Right renal pelvis (tissue), 4 donors: ENCODE measurements at regions not wholly inside any gene's neighbourhood (a gene's known extent, or its start where the extent isn't known, plus 50 kb on each side); places are given as distances from the start of the nearest gene placed in this dataset.
A peak's percentile ranks its signal among the peaks of the same experiment; 100 is the strongest.

Source experiments
- DNase-seq, 4 donors: peaks; one replicate each; pipeline ENCODE4 v3.0.0-alpha.2; 2013; ENCODE audit warnings: low read depth in 4 of 4, low spot score in 3 of 4, missing footprints in 1 of 4

- DNase-seq, result no peak
Measured at GRCh38 chr2:121001641-121002040, 266.0 kb downstream of the GLI2 start.

- DNase-seq, result no peak
Measured at GRCh38 chr2:121002597-121002996, 266.9 kb downstream of the GLI2 start.

GRCh38 chr2:121003391-121003790 lies 267.7 kb downstream of the GLI2 start:
- DNase-seq, result no peak

DNA sequence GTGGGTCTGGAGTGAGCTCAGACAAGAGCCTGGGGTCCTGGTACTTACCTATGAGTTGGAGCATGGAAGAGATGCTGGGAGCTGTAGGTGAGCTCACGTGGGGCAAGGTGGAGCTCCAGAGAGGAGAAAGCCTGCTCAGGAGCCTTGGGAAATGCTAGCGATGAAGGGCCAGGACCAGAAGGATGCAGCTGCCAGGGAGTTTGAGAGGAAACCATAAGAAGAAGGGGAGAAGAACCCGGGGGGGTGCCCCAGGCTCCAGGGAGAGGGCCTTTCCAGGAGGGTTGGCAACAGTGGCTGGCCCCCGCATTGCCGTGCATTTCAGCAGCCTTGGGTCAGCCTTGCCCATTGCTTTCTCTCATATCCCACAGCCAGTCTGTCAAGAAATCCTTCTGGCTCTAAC lies 268.7 kb downstream of the GLI2 start:
- DNase-seq, result no peak

DNA sequence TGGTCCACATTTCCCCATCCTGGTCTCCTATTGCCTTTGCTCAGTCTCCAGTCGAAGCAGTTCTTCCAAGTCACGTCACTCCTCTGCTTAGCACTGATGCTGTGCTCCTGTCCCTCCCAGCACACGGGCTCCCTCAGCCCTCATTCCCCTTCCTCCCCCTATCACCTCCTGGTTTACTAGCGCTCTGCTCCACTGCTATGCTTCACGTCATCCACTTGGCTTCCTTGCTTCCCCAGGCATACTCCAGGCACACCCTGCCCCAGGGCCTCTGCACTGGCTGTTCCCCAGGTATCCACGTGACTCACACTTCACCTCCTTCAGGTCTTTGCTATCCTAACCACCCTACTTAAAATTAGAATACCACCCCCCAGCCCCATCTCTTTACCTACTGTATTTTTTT lies 269.3 kb downstream of the GLI2 start:
- no peak for DNase-seq

GRCh38 chr2:121005453-121005852 lies 269.8 kb downstream of the GLI2 start:
- no peak for DNase-seq

DNA sequence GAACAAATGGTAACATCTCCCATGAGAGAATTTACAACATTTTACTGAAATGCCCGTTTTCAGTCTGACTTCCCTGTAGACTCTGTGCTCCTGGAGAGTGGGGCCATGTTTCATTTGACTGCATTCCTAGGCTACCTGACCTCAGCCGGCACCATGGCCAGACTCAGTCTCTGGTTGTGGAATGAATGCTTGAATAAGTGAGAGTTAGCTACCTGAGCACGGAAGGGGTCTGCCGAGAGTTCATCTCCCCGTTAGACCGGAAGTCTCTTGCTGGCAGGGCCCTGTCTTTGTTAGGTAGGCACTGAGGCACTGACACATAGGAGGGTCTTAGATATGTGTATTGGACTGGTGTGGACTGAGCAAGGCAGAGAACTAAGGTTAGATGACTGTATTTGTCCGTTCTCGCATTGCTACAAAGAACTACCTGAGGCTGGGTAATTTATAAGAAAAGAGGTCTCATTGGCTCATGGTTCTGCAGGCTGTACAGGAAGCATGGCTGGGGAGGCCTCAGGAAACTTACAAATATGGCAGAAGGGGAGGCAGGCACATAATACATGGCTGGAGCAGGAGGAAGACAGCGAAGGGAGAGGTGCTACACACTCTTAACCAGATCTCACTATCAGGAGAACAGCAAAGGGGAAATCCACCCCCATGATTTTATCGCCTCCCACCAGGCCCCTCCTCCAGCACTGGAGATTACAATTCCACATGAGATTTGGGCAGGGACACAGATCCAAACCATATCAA lies 271.2 kb downstream of the GLI2 start:
- DNase-seq, result no peak

DNA sequence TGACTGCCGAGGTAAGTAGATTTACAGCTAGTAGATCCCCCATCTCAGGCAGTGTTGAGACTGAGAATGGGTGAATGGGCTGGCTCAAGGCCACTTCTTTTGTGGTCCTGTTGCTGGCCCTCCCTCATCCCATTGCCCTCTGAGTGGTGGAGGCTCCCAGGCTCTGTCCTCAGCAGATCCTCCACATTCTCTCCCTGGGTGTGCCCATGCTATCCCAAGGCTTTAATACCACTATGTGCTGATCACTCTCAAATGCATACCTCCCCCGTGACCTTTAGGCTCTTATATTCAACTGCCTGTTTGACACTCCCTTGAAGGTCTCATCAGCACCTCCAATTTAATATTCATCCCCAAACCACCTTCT lies 271.8 kb downstream of the GLI2 start:
- DNase-seq, result no peak

- DNase-seq, result no peak
Measured at GRCh38 chr2:121008975-121009374, 273.3 kb downstream of the GLI2 start.

DNA sequence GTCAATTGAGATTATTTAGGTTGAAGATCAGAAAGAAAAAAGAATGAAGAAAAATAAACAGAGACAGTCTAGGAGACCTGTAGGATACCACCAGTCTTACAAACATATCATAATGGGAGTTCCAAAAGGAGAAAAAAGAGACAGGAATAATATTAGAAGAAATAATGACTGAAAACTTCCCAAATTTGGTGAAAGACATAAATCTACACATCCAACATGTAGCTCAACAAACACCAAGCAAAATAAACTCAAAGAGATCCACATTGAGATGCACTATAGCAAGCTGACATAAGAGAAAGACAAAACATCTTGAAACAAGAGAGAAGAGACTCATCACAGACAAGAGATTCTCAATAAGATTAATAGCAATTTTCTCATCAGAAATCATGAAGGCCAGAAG lies 274.0 kb downstream of the TFCP2L1 start:
- no peak for DNase-seq

DNA sequence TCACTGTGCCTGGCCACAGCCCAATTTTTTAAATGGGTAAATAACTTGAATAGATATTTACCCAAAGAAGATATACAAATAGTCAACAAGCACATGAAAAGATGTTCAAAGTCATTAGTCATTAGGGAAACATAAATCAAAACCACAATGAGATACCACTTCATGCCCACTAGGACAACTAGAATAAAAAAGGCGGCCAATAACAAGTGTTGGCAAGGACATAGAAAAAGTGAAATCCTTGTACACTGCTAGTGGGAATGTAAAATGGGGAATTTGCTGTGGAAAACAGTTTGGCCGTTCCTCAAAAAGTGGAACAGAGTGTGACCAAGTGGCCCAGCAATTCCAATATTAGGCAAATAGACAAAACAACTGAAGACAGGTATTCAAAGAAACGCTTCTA lies 270.1 kb downstream of the TFCP2L1 start:
- no peak for DNase-seq

DNA sequence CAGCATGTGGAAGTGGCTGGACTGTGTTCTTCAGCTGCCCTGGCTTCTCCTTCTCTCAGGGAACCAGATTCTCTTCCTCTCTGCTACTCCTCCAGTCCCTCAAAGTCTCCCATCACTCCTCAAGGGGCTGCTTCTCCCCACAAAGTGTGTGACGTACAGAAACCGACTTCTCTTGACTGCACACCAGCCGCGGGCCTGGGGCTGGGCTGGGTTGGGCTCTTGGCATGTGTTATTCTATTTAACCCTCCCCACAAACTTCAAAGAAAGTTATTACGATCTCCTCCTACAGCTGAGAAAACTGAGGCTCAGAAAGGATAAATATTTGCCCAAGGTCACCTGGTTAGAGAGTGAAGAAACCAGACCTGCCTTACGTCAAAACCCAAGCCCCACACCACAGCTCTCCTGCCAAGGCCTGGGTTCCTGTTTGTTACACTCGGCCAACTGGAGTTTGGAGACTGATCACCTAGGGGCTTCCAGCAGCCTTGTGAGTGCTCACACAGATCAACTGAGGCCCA lies 269.0 kb downstream of the TFCP2L1 start:
- no peak for DNase-seq

GRCh38 chr2:121017396-121017795 lies 267.6 kb downstream of the TFCP2L1 start:
- DNase-seq, result no peak

DNA sequence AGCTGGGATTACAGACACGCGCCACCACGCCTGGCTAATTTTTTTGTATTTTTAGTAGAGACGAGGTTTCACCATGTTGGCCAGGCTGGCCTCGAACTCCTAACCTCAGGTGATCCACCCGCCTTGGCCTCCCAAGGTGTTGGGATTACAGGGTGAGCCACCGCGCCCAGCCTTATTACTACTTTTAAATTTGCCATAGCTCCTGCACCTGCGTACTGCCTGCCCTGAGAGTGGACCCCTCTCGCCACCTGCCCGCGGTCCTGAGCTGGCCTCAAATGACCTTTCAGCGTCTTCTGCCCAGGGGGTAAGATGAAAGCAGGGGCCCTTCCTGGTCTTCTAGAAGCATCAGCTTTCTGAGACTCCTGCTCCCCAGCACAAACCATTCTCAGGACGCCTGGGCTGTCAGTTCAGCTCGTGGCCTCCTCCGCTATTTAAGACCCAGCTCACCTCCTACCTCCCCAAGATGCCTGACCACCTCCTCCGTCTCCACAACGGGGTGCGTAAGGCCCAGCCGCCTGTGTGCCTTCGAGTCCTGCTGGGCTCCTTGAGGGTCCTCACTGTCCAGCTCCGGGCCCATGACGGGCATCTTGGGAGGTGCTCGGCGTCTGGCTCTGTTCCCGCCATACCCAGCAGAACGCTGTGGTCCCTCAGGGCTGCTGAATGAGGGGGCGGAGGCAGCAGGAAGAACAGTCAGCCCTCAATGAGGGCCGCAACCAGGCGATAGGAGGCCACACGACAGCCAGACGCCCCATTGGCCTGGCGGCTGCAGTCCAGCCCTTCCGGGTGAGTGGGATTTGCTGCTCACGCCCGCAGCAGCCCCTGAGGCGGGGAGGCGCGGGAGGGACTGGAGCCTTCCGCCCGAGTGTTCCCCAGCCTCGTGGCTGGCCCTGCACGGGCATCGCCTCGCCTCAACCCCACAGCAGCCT lies 266.6 kb downstream of the TFCP2L1 start:
- peak; percentile 32 to 51 (median 40) for DNase-seq

- DNase-seq, result peak in 1 of 4 donors; percentile 28
Measured at GRCh38 chr2:121019071-121019470, 265.9 kb downstream of the TFCP2L1 start.

DNA sequence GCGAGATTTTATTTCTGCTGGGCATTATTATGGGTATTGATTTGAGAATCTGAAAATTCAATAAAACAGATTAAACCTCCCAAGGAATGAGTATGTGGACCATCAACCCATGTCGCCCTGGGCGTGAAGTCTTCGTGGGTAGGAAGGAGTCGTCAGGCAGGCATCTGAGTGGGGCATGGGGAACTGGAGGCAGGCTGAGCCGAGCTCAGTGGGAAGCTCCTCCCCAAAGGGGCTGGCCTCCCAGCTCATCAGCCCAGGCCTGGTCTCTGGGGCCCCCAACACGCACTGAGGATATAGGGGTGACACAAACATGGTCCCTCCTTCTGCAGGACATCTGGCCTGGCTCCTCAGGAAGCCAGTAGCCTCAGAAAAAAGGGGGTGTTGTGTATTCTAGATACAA lies 265.2 kb downstream of the TFCP2L1 start:
- DNase-seq, result no peak

- no peak for DNase-seq
Measured at GRCh38 chr2:121021685-121022084, 263.3 kb downstream of the TFCP2L1 start.

GRCh38 chr2:121028577-121028976 lies 256.4 kb downstream of the TFCP2L1 start:
- DNase-seq, result no peak

- no peak for DNase-seq
Measured at GRCh38 chr2:121030523-121030922, 254.5 kb downstream of the TFCP2L1 start.

- no peak for DNase-seq
Measured at GRCh38 chr2:121031568-121032340, 253.2 kb downstream of the TFCP2L1 start.

DNA sequence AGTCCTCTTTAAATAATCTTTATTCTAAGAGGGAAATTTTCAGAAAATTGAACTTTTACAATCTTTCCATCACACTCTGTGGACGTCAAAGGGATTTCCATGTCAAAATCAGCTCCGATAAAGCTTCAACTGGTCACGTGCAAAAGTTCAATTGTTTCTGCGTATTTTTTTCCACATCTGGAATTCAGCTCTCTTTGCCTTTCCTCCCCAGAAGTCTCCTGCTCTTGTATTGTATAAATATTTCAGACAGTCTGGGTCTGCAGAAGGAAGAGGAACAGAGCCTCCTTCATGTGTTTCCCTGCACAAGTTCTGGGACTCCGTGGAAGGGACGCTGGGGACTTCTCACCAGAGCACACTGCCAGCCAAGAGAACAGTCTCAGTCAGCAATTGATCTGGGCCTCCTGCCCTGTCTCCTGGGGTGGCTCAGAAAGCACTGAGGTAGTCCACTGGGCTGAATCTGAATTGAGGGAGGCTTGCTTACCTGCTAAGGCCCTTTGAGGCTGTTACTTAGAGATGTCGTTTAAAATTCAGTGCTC lies 251.5 kb downstream of the TFCP2L1 start:
- no peak for DNase-seq
